ENCODE measurements at regions not wholly inside any gene's neighbourhood (a gene's known extent, or its start where the extent isn't known, plus 50 kb on each side); places are given as distances from the start of the nearest gene placed in this dataset.

- H3K27me3 Mint-ChIP-seq (ENCODE audit: low read depth): peaks cover 2% of the 10 kb centered on the region
- no peak overlapping the region for H3K27ac Mint-ChIP-seq
Observed at GRCh38 chr9:88811511-88811910, 179.8 kb upstream of the S1PR3 start.

DNA sequence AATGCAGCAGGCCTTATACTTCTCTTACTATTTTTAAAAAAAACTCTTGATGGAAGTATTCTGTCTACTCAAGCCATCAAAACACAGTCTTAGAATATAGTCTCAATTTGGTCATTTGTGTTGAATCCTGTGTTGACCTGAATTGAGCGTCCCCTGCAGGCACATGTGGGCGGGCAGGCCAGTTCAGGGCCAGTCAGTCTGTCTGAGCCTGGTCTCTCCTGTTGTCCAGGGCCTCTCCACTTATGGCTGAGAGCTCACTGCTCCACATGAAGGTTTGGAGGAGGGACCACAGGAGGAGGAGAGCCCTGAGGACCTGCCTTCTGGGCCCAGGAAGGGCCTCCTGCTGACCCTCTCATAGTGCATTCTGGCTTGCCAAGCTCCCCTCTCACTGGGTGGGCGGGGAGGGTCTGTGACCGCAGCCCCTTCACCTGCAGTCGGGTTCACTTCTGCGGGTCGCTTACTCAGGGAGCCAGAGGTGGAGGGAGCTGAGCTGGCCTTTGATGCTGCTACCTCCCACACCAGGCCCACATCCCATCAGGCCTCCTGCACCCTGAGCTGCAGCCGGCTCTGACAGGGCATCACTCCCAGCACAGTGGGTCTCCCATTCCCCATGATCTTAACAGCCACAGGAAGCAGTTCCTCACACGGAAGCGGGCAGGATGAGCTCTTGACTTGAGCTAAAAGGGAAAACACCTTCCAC lies 178.2 kb upstream of the S1PR3 start:
- Mint-ChIP-seq H3K27ac (no peak overlapping the region), H3K27me3 (ENCODE audit: low read depth) (no peaks in the 10 kb centered on the region), H3K4me1 (peaks cover 54% of the 10 kb centered on the region), H3K9me3 (no peaks in the 10 kb centered on the region), H3K4me3 (no peak overlapping the region), H3K36me3 (no peaks in the 10 kb centered on the region)
- TF ChIP-seq CTCF (IDR thresholded peaks at IDR 0.05; ENCODE audit: unreplicated experiment): no peak
- no peak for DNase-seq (ENCODE audit: low spot score in 2 of 2, unreplicated experiment in 2 of 2)

More at GRCh38 chr9:88811511-88811910, 179.8 kb upstream of the S1PR3 start:
- TF ChIP-seq CTCF (IDR thresholded peaks at IDR 0.05; ENCODE audit: unreplicated experiment): no peak
- Mint-ChIP-seq H3K4me1 (peaks cover 55% of the 10 kb centered on the region), H3K36me3 (no peaks in the 10 kb centered on the region), H3K4me3 (no peak overlapping the region), H3K9me3 (no peaks in the 10 kb centered on the region)
- DNase-seq (ENCODE audit: low spot score in 2 of 2, unreplicated experiment in 2 of 2): no peak

GRCh38 chr9:88813638-88814209 lies 177.5 kb upstream of the S1PR3 start:
- H3K36me3 Mint-ChIP-seq: no peaks in the 10 kb centered on the region
- H3K4me3 Mint-ChIP-seq: no peak overlapping the region
- no peaks in the 10 kb centered on the region for H3K9me3 Mint-ChIP-seq
- no peaks in the 10 kb centered on the region for H3K27me3 Mint-ChIP-seq (ENCODE audit: low read depth)
- TF ChIP-seq CTCF (IDR thresholded peaks at IDR 0.05; ENCODE audit: unreplicated experiment): no peak
- H3K4me1 Mint-ChIP-seq: peaks cover 53% of the 10 kb centered on the region
- no peak overlapping the region for H3K27ac Mint-ChIP-seq
- no peak for DNase-seq (ENCODE audit: low spot score in 2 of 2, unreplicated experiment in 2 of 2)

- no peaks in the 10 kb centered on the region for H3K27me3 Mint-ChIP-seq (ENCODE audit: low read depth)
- H3K27ac Mint-ChIP-seq: no peak overlapping the region
- DNase-seq (ENCODE audit: low spot score in 2 of 2, unreplicated experiment in 2 of 2): no peak
- no peak overlapping the region for H3K4me3 Mint-ChIP-seq
- no peak for TF ChIP-seq CTCF (IDR thresholded peaks at IDR 0.05; ENCODE audit: unreplicated experiment)
- H3K9me3 Mint-ChIP-seq: no peaks in the 10 kb centered on the region
- no peaks in the 10 kb centered on the region for H3K36me3 Mint-ChIP-seq
- peaks cover 48% of the 10 kb centered on the region for H3K4me1 Mint-ChIP-seq
Observed at GRCh38 chr9:88814577-88814976, 176.7 kb upstream of the S1PR3 start.

GRCh38 chr9:88816141-88816540 lies 175.1 kb upstream of the S1PR3 start:
- Mint-ChIP-seq H3K27me3 (ENCODE audit: low read depth) (no peaks in the 10 kb centered on the region), H3K36me3 (no peaks in the 10 kb centered on the region), H3K9me3 (peaks cover 1% of the 10 kb centered on the region), H3K4me3 (no peak overlapping the region), H3K27ac (no peak overlapping the region), H3K4me1 (peaks cover 32% of the 10 kb centered on the region)
- no peak for TF ChIP-seq CTCF (IDR thresholded peaks at IDR 0.05; ENCODE audit: unreplicated experiment)
- DNase-seq (ENCODE audit: low spot score in 2 of 2, unreplicated experiment in 2 of 2): no peak
